Coronary artery (tissue), 2 donors: ENCODE measurements at regions not wholly inside any gene's neighbourhood (a gene's known extent, or its start where the extent isn't known, plus 50 kb on each side); places are given as distances from the start of the nearest gene placed in this dataset.

Experiments
- DNase-seq: peaks from one replicate; pipeline ENCODE4 v3.0.0-alpha.2; 2017; ENCODE audit warnings: low spot score
- H3K27ac ChIP-seq, 2 donors: fragments of 200-600 bp; sonication (generic); one replicate each; pipeline ENCODE4 v1.5.1; 2016 to 2019
- H3K4me3 ChIP-seq: fragments of 200-600 bp; sonication (generic); 2 replicates; pipeline ENCODE4 v1.5.1; 2016; ENCODE audit warnings: mild to moderate bottlenecking, moderate library complexity
- TF ChIP-seq, protein P1 (sequence below): fragments of 200-600 bp; sonication (generic); IDR thresholded peaks from one replicate; pipeline ENCODE4 v1.5.1; 2019; ENCODE audit warnings: antibody characterized with exemption

DNA sequence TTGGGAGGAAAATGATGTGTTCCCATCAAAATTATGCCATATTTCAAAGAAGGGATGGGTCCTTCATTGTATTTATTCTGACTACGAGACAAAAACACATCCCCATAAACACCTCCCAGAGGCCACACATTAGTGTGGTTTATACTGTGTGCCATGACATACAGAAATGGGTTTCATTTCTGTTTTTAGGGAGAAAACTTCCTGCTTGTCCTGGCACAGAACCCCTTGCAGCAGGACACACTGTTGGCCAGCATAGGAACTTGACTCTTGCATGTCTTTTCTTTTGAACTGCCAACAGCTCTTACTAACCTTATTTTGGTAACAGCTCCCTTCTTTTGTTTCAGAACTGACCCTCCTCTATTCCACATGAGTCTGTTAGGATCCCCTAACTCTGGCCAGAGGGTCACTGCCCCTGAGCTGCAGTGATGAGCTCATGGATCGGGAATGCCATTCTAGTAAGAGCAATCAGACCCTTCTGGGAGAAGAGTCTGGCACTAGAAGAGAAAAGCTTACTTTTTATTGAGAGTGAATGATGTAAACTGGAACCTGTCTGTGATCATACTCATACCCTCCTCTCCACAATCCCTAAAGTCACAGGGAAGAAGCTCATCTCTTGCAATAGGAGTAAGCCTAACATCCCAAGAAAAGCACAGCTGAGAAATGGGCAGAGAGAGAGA is 86.4 kb downstream of the SMIM20 start:
- TF ChIP-seq, protein P1, sequence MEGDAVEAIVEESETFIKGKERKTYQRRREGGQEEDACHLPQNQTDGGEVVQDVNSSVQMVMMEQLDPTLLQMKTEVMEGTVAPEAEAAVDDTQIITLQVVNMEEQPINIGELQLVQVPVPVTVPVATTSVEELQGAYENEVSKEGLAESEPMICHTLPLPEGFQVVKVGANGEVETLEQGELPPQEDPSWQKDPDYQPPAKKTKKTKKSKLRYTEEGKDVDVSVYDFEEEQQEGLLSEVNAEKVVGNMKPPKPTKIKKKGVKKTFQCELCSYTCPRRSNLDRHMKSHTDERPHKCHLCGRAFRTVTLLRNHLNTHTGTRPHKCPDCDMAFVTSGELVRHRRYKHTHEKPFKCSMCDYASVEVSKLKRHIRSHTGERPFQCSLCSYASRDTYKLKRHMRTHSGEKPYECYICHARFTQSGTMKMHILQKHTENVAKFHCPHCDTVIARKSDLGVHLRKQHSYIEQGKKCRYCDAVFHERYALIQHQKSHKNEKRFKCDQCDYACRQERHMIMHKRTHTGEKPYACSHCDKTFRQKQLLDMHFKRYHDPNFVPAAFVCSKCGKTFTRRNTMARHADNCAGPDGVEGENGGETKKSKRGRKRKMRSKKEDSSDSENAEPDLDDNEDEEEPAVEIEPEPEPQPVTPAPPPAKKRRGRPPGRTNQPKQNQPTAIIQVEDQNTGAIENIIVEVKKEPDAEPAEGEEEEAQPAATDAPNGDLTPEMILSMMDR: no peak
- peak overlapping the region in 1 of 2 donors; percentile 24 for H3K27ac ChIP-seq
- no peak for DNase-seq
- H3K4me3 ChIP-seq: no peak overlapping the region

DNA sequence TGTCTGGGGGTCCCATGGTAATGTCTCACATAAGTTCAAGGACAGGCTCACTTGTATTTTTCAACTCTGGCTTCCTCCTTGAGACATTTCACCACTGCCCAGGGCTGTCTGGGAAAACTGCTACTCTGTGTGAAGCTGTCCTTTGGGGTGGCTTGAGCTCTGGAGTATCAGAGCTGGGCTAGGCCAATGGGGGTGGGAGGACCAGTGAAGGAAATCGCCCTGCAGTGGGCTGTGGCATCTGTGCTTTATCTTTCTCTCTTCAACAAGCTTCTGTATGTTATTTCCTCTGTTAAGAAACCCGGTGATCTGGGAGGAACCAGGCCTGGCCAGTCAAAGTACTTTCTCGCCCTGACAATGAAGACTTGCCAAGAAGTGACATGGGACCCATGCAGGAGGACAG is 87.4 kb downstream of the SMIM20 start:
- H3K27ac ChIP-seq: no peak overlapping the region
- H3K4me3 ChIP-seq: no peak overlapping the region
- TF ChIP-seq, protein P1: no peak
- DNase-seq: peak; percentile 50

DNA sequence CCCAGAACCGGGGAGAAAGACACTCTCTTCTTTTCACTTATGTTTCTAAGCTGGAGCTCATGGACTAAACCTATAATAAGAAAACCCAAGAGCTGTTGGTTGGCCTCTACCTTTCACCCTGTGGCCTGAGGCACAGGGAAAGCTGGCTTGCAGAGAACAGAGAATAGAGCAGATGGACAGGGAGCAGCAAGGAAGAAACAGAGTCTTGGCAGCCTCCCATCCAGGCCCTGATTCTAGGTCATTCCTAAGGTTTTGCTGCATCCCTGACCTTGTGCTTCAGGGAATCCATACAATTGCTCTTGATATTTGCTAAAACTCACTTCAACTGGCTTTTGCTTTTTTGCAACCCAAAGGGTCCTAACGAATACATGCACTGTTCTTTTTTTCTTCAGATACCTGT is 87.8 kb downstream of the SMIM20 start:
- TF ChIP-seq, protein P1: no peak
- DNase-seq: peak; percentile 46
- Histone ChIP-seq H3K4me3 (no peak overlapping the region), H3K27ac (no peak overlapping the region)

- H3K4me3 ChIP-seq: no peak overlapping the region
- TF ChIP-seq, protein P1: no peak
- H3K27ac ChIP-seq: no peak overlapping the region
- DNase-seq: peak; percentile 36
Observed at GRCh38 chr4:26003056-26003455, 89.0 kb downstream of the SMIM20 start.

DNA sequence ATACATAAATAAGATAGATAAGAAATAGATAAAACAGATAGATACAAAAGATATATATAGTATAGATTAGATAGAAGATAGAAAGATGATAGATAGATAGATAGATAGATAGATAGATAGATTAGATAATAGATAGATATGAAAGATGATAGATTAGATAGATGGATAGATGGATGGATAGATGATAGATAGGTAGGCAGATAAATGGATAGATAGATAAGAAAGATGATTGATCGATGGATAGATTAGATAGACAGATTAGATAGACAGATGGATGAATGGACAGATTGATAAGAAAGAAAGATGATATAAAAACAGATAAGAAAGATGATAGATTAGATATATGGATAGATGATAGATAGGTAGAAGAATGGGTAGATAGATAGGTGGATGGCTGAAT is 90.3 kb downstream of the SMIM20 start:
- DNase-seq: no peak
- no peak overlapping the region for H3K27ac ChIP-seq
- no peak overlapping the region for H3K4me3 ChIP-seq
- TF ChIP-seq, protein P1: no peak

DNA sequence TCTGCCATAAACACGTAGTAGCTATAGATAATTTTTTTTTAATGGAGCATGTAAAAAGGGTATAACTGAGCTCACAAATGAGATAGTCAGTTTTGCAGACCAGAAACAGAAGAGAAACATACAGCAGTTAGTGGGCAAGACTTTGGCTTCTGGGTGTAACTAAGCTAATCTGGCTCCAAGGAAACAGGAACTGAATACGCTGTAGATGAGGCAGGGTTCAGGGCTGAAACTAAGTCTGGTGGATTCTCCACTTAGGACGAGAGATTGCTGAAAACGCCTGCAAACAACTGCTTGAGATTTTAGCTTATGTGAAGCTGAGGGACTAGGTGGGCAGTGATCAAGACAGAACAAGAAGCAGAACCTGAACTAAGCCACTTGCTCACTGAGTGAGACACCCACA is 91.7 kb downstream of the SMIM20 start:
- DNase-seq: no peak
- TF ChIP-seq, protein P1: no peak
- no peak overlapping the region for H3K4me3 ChIP-seq
- no peak overlapping the region for H3K27ac ChIP-seq

DNA sequence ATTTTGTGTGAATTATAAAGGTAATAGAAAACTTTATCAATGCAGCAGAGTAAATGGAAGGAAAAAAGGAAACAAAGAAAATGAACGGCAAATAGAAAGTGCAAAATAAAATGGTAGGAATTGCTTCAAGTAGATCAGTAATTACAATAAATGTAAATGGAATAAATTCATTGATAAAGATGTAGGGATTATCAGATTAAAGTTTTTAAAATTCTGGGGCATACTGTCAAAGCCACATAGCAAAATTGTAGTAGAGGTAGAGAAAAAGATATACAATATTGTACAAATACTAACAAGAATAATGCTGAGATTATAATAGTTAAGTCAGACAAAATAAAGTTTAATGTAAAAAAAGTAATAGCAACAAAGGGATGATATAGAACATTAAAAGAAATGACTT is 94.7 kb downstream of the SMIM20 start:
- H3K27ac ChIP-seq: no peak overlapping the region
- H3K4me3 ChIP-seq: no peak overlapping the region
- no peak for DNase-seq
- TF ChIP-seq, protein P1: no peak
